ENCODE measurements at regions not wholly inside any gene's neighbourhood (a gene's known extent, or its start where the extent isn't known, plus 50 kb on each side); places are given as distances from the start of the nearest gene placed in this dataset.

DNA sequence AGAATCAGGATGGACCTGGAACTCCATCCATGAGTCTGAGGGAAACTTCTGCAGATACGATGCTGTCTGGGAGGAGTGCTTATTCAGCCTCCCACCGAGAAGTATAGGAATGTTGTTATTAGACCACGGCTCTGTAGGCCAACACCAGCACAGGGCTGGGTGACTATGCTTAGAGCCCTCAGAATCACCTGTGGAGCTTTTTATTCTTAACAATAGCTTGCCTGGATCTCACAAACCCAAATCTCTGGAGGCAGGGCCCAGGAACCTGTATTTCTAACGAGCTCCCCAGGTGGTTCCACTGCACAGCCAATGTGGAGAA lies 55.6 kb upstream of the ARID5B start:
- Histone ChIP-seq H3K36me3 (ENCODE audit: control insufficient read depth, insufficient read depth, low read length) (no peaks in the 10 kb centered on the region), H2BK5ac (ENCODE audit: low read depth, low read length, poor library complexity, severe bottlenecking) (no peak overlapping the region), H2BK20ac (ENCODE audit: low read depth, low read length) (0 out of 2 replicates have a peak overlapping the region, but pooled peaks have one; percentile 15), H4K8ac (ENCODE audit: low read depth in 2 of 2, low read length in 2 of 2) (no peak overlapping the region), H3K14ac (replicated peaks; ENCODE audit: low read depth, low read length) (peak overlapping the region; percentile 9; the same call in 1 of the 2 replicates), H2BK15ac (ENCODE audit: low read depth, low read length) (no peak overlapping the region; the same call in 2 of the 3 replicates), H3K4me3 (ENCODE audit: insufficient read depth, low read depth, low read length) (no peak overlapping the region), H3K27me3 (ENCODE audit: control insufficient read depth, insufficient read depth, low read length) (no peaks in the 10 kb centered on the region), H4K5ac (ENCODE audit: low read depth, low read length) (no peak overlapping the region), H3K18ac (ENCODE audit: low read depth, low read length) (no peak overlapping the region), H3K9me3 (ENCODE audit: control insufficient read depth, insufficient read depth, low read length) (no peaks in the 10 kb centered on the region), H3K4ac (ENCODE audit: low read depth, low read length) (peak overlapping the region; percentile 16; the same call in 1 of the 2 replicates), H3K79me1 (ENCODE audit: low read depth in 1 of 2, low read length in 2 of 2) (no peaks in the 10 kb centered on the region), H3K4me1 (ENCODE audit: control insufficient read depth, insufficient read depth, low read length) (peaks cover 4% of the 10 kb centered on the region), H3K56ac (ENCODE audit: extremely low read depth, insufficient read depth, low read length) (no peak overlapping the region), H3K4me2 (ENCODE audit: low read depth, low read length) (no peak overlapping the region), H3K27ac (ENCODE audit: insufficient read depth, low read length) (no peak overlapping the region), H2BK120ac (ENCODE audit: low read depth, low read length) (no peak overlapping the region), H3K9me1 (ENCODE audit: insufficient read depth, low read length) (peaks cover 4% of the 10 kb centered on the region; the same call in 1 of the 2 replicates), H4K20me1 (ENCODE audit: insufficient read depth, low read length) (no peaks in the 10 kb centered on the region), H3K23ac (ENCODE audit: low read depth, low read length) (no peak overlapping the region), H2AK9ac (replicated peaks; ENCODE audit: low read depth, low read length, poor library complexity) (no peak overlapping the region), H3K9ac (ENCODE audit: low read depth, low read length) (no peak overlapping the region), H2AK5ac (ENCODE audit: low read depth, low read length) (no peak overlapping the region), H2AFZ (replicated peaks; ENCODE audit: low read length, poor library complexity) (peak overlapping the region; percentile 34), H4K91ac (ENCODE audit: insufficient read depth, low read depth, low read length) (0 out of 2 replicates have a peak overlapping the region, but pooled peaks have one; percentile 21)
- DNase-seq (no peak), ATAC-seq (ENCODE audit: low read depth) (no peak)
- dilution Hi-C loops (cut with HindIII; ENCODE audit: low sequenced_read_pairs, unreplicated experiment) (no loop called here), intact Hi-C loops (cut with micrococcal nuclease) (no loop called here), in situ Hi-C loops (cut with MboI; ENCODE audit: low sequenced_read_pairs) (no loop called here)
- POLR2A ChIA-PET (ENCODE audit: unreplicated experiment), result interaction anchor here (0.6 kb wide), 1 partner anchor 8 kb away, joined by 3 read pairs; no protein-coding TSS in a partner anchor
- no CpG with 5 or more reads among the region's 4 CpGs for WGBS, 2 experiments (ENCODE audit: extremely low coverage in 2 of 2, insufficient read length in 1 of 2)
- CTCF ChIA-PET, result no interaction called here
- no TSS peak for BruUV-seq (replicated peaks)
- no peak for TF ChIP-seq MAFK (IDR thresholded peaks at IDR 0.05; ENCODE audit: low read depth, low read length)
- TF ChIP-seq ELK1 (IDR thresholded peaks at IDR 0.05; ENCODE audit: borderline replicate concordance, low read depth, low read length), result no peak
- TF ChIP-seq, protein P1, sequence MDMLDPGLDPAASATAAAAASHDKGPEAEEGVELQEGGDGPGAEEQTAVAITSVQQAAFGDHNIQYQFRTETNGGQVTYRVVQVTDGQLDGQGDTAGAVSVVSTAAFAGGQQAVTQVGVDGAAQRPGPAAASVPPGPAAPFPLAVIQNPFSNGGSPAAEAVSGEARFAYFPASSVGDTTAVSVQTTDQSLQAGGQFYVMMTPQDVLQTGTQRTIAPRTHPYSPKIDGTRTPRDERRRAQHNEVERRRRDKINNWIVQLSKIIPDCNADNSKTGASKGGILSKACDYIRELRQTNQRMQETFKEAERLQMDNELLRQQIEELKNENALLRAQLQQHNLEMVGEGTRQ (IDR thresholded peaks at IDR 0.05; ENCODE audit: low read depth, low read length), result no peak
- TF ChIP-seq, protein P2, sequence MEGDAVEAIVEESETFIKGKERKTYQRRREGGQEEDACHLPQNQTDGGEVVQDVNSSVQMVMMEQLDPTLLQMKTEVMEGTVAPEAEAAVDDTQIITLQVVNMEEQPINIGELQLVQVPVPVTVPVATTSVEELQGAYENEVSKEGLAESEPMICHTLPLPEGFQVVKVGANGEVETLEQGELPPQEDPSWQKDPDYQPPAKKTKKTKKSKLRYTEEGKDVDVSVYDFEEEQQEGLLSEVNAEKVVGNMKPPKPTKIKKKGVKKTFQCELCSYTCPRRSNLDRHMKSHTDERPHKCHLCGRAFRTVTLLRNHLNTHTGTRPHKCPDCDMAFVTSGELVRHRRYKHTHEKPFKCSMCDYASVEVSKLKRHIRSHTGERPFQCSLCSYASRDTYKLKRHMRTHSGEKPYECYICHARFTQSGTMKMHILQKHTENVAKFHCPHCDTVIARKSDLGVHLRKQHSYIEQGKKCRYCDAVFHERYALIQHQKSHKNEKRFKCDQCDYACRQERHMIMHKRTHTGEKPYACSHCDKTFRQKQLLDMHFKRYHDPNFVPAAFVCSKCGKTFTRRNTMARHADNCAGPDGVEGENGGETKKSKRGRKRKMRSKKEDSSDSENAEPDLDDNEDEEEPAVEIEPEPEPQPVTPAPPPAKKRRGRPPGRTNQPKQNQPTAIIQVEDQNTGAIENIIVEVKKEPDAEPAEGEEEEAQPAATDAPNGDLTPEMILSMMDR (conservative IDR thresholded peaks at IDR 0.05; ENCODE audit: low read depth, low read length), result no peak
- no peak for TF ChIP-seq MXI1 (IDR thresholded peaks at IDR 0.05; ENCODE audit: borderline replicate concordance, low read depth, low read length)
